Activated naive CD4-positive, alpha-beta T cell treated with anti-CD3 and anti-CD28 coated beads, Interleukin-2, amount 50 U/mL, for 16 hours (primary cell): ENCODE measurements at regions not wholly inside any gene's neighbourhood (a gene's known extent, or its start where the extent isn't known, plus 50 kb on each side); places are given as distances from the start of the nearest gene placed in this dataset.

Experiments used
- DNase-seq: peaks from one replicate; pipeline ENCODE4 v3.0.0-alpha.2; 2020

GRCh38 chr18:33951031-33951430 lies 273.7 kb downstream of the NOL4 start:
- no peak for DNase-seq

GRCh38 chr18:33946336-33946735 lies 278.4 kb downstream of the NOL4 start:
- DNase-seq, result no peak

- DNase-seq, result no peak
These were observed 280.2 kb downstream of the NOL4 start for GRCh38 chr18:33944493-33944892.

- no peak for DNase-seq
These were observed 287.4 kb downstream of the NOL4 start for GRCh38 chr18:33937270-33937816.

- no peak for DNase-seq
These were observed 290.5 kb downstream of the NOL4 start for GRCh38 chr18:33934258-33934657.

- DNase-seq, result no peak
These were observed 296.5 kb downstream of the NOL4 start for GRCh38 chr18:33928231-33928630.

GRCh38 chr18:33924576-33924975 lies 300.1 kb downstream of the NOL4 start:
- DNase-seq, result no peak

GRCh38 chr18:33923980-33924379 lies 300.7 kb downstream of the NOL4 start:
- no peak for DNase-seq

GRCh38 chr18:33918571-33918970 lies 306.1 kb downstream of the NOL4 start:
- DNase-seq, result no peak

- DNase-seq, result no peak
These were observed 308.5 kb downstream of the NOL4 start for GRCh38 chr18:33916200-33916599.

- DNase-seq, result no peak
These were observed 310.3 kb downstream of the NOL4 start for GRCh38 chr18:33914399-33914798.

- no peak for DNase-seq
These were observed 318.7 kb downstream of the NOL4 start for GRCh38 chr18:33906046-33906445.

GRCh38 chr18:33901894-33902512 lies 322.7 kb downstream of the NOL4 start:
- DNase-seq, result no peak

- no peak for DNase-seq
These were observed 322.6 kb downstream of the ASXL3 start for GRCh38 chr18:33900638-33901037.

GRCh38 chr18:33898427-33898826 lies 320.4 kb downstream of the ASXL3 start:
- DNase-seq, result no peak

- DNase-seq, result no peak
These were observed 300.2 kb downstream of the ASXL3 start for GRCh38 chr18:33878213-33878612.

- DNase-seq, result no peak
These were observed 297.1 kb downstream of the ASXL3 start for GRCh38 chr18:33875029-33875565.

- DNase-seq, result no peak
These were observed 295.1 kb downstream of the ASXL3 start for GRCh38 chr18:33873112-33873511.

- no peak for DNase-seq
These were observed 293.5 kb downstream of the ASXL3 start for GRCh38 chr18:33871363-33872025.

- DNase-seq, result no peak
These were observed 292.0 kb downstream of the ASXL3 start for GRCh38 chr18:33870059-33870458.

- DNase-seq, result no peak
These were observed 288.4 kb downstream of the ASXL3 start for GRCh38 chr18:33866386-33866785.

- no peak for DNase-seq
These were observed 285.9 kb downstream of the ASXL3 start for GRCh38 chr18:33863912-33864311.

- DNase-seq, result no peak
These were observed 276.8 kb downstream of the ASXL3 start for GRCh38 chr18:33854827-33855139.

GRCh38 chr18:33854086-33854826 lies 276.2 kb downstream of the ASXL3 start:
- DNase-seq, result no peak
